ENCODE measurements at regions not wholly inside any gene's neighbourhood (a gene's known extent, or its start where the extent isn't known, plus 50 kb on each side); places are given as distances from the start of the nearest gene placed in this dataset.

DNA sequence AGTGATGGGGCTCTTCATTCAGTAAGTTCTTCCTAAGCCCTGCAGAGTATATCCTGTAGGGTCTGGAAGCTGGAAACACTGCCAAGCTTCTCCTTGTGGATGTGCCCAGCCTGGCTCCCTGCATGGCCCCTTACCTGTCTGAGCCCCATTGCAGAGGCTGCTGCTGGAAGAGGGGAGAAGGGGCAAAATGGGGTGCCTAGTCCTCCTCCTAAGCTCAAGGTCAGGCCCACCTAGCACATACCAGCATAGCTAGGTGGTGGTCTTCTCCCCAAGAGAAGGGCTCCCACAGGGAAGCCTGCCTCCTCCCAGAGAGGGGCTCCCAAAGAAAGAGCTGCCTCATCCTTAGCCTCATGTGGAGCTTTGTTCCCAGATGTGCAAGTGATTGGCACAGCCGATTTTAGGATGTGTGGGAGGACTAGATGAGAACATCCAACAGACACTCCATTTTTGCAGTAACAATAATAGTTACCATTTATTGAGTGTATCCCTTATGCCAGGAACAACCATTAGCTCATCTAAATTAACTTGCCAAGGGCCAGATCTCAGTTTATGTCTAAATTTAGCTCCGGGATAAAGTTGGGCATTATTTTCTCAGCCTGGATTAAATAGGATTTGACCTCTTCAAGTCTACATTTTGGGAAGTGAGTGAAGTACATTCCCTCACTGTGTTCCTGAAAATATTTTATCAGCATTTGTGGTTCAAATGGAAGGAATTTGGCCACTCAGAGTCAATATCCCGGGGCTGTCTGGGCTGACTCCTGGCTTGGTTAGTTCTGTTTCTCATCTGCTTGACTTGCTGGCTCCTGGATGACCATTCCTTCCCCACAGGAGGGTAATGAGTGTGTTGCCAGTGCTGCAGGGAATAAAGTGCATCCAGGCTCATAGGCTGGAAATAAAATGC, 291.1 kb upstream of the ROPN1 start:
- no peak for DNase-seq

- DNase-seq: no peak
These were observed 291.7 kb upstream of the ROPN1 start for GRCh38 chr3:124283652-124284023.

DNA sequence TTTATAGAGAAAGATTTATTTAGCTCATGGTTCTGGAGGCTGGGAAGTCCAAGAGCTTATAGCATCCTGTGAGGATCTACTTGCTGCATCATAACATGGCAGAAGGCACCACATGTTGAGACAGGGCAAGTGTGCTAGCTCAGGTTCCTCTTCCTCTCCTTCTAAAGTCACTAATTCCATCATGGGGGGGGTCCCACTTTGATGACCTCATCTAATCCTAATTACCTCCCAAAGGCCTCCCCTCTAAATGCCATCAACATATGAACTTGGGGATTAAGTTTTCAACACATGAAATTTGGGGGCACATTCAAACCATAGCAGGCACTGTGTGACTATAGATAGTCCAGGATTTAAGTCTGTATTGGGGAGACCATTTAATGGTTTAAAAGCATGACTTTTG, 297.1 kb upstream of the ROPN1 start:
- no peak for DNase-seq

GRCh38 chr3:124291008-124291407, 299.1 kb upstream of the ROPN1 start:
- DNase-seq: no peak

DNA sequence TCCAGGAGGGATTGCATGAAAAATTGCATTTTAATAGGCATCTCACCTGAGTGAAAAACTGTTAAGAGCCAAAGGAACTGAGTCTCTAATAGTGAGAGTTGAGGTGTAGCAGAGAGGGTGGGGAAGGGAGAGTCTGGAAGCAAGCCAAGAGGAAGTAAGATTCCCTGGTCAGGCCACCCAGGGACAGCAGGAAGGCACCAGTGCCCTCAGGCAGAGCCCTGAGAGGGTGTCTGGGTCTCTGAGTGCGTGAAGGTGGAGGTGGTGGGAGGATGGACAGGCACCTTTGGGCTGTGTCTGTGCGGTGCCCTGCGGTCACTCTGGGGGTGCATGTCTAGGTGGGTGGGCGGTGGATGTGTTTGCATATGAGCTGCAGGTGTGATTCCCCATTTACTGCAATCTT, 300.4 kb upstream of the ROPN1 start:
- no peak for DNase-seq

GRCh38 chr3:124293584-124293983, 301.7 kb upstream of the ROPN1 start:
- no peak for DNase-seq

DNA sequence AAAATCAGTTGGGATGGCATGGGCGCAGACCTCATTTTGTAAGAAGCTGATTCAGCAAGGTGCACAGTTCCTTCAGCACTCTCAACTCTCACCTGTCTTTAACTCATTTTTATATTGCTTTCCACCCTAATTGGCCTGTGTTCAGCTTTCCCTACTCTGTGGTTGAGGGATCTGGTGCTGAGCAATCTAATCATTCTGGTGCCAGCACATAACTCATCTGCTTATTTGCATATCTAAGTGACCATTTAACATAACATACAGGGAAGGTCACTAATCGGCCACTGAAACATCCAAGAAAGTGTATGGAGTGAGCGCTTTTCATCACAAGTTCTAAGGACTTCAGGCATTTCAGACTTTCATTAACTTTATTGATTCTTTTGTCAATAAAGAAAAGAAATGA, 303.4 kb upstream of the ROPN1 start:
- no peak for DNase-seq

DNA sequence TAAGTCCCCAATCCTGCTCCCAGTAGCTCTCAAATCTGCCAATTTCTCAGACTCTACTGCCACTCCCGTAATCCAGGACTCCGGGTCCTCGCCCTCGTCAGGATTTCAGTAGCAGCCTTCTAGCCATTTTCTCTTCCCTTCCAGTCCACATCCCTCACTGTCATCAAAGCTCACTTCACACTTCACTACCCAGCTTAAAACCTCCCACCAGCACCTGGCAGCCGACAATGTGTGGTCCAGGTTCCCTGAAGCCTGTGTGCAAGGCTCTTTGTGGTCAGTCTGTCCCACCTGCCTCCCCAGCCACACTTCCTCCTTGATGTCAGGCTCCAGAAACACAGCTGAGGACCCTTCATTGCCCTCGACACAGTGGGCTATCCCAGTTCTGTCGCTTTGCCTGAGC, 304.5 kb upstream of the ROPN1 start:
- DNase-seq: no peak

DNA sequence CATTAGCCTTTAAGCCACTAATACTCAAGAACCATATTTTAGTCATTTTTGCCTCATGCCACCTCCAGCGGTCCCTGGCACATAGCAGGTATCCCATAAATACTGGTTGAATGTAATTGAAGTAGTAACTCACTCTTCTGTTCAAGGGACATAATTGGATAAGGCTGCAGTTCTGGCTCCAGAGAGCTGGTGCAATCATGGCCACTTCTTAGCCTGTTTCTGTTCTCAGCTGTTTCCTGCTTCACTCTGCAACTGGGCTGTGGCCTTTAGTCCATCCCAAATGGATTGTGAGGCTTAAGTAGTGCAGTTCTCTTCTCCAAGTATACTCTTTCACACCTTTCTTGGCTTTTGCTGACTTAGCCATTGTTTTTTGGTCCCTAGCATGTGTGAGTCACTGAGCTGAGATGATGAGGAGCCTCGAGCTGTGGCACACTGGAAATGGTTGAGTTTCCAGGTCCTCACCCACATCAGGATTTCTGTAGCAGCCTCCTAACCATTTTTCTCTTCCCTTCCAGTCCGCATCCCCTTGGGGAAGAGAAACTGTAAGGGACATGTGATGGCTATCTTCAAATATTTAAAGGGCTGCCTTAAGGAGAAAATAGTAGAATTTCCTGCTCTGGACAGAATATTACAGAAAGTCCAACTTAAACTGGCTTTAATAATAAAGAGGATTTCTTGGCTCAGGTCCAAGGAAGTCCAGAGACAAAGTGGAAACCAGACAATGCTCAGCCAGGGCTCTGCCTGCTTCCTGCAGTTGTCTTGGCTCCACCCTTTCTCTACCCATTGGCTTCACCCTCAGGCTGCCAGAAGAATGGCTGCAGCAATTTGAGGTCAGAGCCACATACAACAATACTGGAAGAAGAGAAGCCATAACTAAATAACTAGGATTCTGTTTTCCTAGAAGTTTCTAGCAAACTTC, 305.4 kb upstream of the ROPN1 start:
- DNase-seq: no peak

GRCh38 chr3:124298301-124298700, 306.4 kb upstream of the ROPN1 start:
- DNase-seq: no peak

DNA sequence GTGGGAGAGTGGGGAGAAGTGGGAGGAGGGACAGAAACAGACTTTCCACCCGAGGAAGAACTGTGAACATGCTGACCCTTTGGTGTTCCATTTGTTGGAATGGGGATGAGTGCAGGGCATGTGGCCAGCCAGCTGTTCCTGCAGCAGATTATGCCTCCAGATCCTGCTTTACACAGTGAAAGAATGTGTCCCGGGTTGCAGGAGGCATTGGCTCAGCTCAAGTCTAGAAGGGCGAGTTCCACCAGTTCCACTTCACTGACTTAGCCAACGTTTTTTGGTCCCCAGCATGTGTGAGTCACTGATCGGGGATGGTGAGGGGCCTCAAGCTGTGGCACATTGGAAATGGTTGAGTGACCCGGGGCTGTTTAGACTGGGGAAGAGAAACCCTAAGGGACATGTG, 307.0 kb upstream of the ROPN1 start:
- no peak for DNase-seq

DNA sequence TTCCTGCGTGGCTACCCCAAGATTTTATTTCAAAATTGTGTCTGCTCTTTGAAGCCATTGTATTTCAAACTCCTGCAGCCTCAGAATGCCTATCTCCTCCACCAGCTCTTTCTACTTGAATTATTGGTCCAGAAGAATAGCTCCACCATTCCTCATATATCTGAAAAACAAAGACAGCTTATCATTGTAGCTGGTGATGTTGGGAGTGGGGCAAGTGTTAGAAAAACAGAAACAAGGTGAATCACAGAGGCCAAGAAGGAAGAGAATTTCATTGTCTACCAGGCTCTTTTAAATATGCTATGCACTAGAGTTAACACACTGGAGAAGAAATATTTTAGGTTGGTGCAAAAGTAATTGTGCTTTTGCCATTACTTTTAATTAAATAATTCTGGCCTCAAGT, 307.9 kb upstream of the ROPN1 start:
- DNase-seq: no peak

DNA sequence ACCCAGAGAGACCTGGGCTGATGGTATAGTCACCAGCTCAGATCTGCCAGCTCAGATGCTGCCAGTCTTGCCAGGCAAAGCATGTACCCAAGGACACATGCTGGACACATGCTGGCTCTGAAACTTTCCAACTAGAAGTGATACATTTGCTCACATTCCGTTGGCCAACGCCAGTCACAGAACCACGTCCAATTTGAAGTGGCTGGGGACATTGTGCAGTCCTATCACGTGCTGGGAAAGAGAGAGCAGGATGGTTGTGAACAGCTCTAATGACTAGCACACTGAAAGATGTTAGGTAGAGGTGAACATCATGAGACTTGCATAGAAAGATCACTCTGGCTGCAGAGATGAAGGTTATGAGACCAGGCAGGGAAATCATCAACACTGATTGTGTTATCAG, 308.5 kb upstream of the ROPN1 start:
- no peak for DNase-seq

DNA sequence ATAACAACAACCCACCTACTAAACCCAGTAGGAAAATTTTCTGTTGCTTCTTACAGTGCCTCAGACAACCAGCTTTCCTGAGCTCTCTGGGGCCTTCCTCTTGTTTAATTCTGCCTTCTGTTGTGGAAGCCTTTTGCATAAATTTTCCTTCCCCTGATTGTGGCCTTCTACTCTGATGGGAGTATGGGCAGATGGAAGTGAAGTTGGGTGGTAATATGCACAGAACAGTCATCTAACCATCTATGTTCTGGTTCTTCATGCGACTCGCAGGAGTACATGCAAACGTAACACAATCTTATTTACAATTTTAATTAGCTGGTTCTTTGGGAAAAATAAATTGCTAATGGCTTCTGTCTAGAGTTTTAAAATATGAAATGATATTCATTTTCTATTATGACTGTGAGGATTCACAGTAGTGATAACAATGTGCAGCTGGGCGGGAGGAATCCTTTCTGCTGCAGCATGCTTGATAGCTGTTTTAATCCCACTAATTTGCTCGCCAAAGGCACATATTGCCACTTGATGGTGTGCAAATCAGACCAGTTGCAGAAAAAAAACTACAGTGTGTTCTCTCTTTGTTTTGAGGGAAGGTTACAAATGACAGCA, 311.5 kb upstream of the ROPN1 start:
- no peak for DNase-seq

GRCh38 chr3:124306665-124307064, 314.7 kb upstream of the ROPN1 start:
- no peak for DNase-seq

- DNase-seq: no peak
These were observed 321.7 kb upstream of the ROPN1 start for GRCh38 chr3:124313621-124314020.

DNA sequence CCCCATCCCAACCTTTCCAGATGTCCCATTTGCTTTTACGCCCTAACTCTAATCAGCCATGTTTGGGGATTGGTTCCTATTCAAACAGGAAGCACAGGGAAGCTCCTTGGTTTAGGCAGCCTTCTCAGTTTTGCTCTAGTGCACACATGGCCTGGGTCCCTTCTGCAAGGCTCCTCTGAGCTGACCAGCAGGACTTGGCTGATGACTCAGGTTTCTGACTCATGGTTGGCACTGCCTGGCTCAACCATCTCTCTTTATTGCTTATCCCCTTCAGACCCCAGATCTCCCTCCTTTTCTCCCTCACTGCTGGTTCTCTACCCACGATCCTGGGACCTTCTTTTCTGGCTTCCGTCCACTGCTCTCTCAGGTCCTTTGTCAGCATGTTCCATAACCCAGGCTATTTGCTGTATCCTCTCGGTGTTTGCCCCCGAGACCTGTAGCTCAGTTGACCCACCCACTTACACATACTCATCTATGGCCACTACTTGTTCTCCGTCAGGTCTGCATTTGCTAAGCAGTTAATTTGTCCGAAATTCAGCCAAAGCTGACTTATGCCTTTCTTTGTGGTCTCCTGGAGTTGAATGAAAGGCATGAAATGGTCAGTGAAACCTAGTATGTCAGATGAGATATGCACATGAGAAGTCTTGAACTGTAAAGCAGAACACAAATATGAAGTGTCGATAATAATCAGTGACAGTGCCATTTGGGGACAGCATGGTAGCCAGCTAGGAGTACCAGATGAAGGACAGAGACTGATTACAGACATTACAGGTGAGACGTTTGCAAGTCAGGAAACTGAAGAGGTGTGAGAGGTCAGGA, 323.5 kb upstream of the ROPN1 start:
- DNase-seq: no peak

DNA sequence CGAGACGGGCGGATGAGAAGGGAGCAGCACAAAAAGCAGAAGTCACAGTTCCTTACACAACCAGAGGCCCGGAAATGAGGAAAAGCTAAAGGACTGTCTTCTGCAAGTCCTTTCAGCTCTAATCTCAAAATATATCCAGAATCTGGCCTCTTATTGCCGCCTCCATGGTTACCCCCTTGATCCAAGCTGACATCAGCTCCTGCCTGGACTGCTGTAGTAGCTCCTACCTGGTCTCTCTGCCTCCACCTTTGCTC, 324.0 kb upstream of the ROPN1 start:
- no peak for DNase-seq

GRCh38 chr3:124318014-124318413, 326.1 kb upstream of the ROPN1 start:
- DNase-seq: no peak

DNA sequence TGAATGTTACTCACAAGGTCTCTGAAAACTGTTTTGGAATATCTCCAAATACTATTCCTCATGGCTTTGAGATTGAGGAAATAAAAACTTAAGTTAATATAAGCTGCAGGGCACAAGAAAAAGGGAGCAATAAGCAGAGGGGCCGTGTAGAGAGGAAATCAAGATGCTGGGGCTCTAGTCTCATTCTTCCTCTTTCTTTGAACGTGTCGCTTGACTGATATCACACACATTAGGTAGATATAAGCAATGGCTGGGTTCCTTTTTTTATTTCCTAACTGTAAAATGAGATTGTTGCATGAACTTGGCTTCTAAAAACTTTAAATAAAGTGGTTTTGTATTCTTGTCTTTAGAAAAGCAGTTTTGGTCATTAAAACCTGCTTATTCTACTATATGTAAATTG, 326.7 kb upstream of the ROPN1 start:
- no peak for DNase-seq

GRCh38 chr3:124320976-124321375, 329.1 kb upstream of the ROPN1 start:
- DNase-seq: no peak

DNA sequence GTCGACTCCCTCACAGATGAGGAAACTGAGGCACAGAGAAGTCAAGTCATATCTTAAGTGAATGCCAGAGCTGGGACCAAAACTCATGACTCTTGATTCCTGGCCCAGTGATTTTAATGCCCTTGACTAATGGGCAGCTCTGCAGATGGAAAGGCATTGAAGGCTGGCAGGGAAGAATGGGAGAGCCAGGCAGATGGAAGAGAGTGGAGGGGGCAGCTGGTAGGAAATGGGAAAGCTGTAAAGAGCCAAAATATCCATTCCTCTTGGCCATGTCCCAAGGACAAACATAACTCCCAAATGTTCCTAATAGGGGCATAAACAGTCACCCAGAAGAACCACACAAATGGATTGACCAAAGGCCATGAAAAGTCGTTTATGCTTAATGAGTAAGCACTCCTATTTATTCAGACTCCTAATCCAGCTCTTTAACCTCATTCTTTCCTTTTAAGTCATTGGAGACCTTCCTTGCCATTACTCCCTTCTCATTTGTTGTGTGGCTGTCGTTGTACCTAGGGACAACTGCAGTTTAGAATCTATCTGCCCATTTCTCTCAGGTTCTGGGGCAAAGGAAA, 330.5 kb upstream of the ROPN1 start:
- DNase-seq: no peak

- DNase-seq: no peak
These were observed 331.0 kb upstream of the ROPN1 start for GRCh38 chr3:124322966-124323365.
